Fibroblast of skin of left biceps (primary cell): ENCODE measurements at regions not wholly inside any gene's neighbourhood (a gene's known extent, or its start where the extent isn't known, plus 50 kb on each side); places are given as distances from the start of the nearest gene placed in this dataset.
"Not testable (repeated sequence)": the region's sequence is repeated elsewhere in the genome, so short reads cannot be mapped to it uniquely, and the experiment has no call there.

Experiments used
- DNase-seq, 2 experiments: peaks; one replicate each; pipeline ENCODE4 v3.0.0-alpha.2; 2013; ENCODE audit warnings: low read depth in 2 of 2

DNA sequence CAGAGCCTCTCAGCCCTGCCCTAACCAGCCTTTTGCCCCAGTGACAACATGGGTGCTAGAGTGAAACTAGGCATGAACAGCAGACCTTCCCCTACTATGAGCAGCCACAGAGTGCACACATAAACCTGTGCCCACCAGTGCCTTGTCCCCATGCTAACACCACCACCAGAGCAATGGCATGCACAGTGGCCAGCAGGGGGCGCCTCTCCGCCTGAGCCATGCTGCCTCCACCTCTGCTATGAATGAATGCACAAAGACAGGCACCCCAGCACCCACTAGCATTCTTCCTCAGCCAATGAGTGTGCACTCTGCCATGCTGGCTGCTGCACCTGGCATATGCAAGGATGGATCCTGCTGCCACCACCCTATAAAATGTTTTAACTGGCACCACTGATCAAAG, 286.9 kb upstream of the FGF16 start:
- no peak for DNase-seq

GRCh38 chrX:77162777-77163176, 284.4 kb upstream of the FGF16 start:
- DNase-seq, result no peak

DNA sequence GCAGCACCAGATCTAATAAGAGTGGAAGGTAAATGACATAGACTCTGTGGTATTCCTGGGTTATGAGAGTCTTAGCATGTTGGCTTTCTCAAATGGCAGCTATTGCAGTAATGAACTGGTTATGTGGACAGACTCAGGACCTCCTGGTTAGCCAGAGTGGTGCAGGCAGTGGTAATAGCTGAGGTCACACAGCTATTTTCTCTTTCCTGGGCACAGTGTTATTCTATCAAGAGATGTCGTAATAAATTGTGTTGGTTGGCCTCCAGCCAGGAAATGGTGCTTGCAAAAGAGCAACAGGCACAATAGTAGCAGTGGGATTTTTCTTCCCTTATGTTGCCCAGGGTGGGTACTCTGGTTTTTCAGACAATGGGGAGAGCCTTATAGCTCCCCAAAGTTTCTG, 279.2 kb upstream of the FGF16 start:
- DNase-seq, result no peak

DNA sequence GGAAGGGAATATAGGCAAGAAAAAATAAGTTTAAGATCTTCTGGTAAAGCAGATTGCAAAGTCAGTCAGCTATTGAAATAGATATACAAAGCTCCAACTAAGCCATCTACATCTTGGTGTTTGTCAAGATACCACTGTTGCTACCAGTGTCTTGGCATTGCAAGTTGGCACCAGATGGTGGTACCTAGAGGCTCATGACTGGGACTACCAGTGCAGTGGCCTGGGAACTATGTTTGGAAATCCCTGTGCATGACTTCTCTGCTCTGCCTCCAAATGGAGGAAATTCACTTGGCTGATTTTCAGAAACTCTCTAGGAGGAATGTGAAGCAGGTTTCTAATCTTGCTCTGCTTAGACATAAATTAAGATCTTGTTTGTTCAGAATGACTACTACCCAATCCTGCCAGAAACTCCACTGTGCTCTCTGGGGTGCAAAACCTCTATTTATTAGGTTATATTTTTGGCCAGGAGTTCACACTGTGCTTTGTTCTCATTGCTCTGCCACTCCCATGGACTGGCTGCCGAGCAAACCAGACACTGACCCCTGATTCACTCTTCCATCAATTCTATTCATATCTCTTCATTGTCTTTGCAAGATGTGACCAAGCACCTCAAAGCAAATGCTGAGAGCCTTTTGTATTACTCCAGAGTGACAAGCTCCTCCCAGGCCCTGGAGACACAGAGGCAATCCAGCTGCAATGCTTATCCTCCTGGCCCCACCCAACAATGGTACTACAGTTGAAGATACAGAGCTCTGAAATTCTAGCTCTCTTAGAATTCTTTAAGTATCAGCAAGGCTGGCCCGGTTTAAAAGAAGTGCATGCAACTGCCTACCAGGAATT, 272.3 kb upstream of the FGF16 start:
- no peak for DNase-seq

DNA sequence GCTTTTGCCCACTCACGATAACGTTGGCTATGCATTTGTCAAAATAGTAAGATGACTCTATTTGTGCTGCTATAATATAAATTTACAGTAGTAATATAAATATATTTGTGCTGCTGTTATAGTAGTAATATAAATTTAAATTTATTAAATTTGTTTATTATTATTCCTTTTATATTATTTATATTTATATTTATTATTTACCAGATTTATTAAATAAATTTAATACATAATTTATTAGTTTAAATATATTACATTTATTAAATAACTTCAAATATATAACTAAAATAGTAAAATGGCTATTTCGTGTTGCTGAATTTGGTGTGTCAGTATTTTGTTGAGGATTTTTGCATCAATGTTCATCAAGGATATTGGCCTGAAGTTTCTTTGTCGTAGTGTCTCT, 246.5 kb upstream of the FGF16 start:
- DNase-seq, result no peak

DNA sequence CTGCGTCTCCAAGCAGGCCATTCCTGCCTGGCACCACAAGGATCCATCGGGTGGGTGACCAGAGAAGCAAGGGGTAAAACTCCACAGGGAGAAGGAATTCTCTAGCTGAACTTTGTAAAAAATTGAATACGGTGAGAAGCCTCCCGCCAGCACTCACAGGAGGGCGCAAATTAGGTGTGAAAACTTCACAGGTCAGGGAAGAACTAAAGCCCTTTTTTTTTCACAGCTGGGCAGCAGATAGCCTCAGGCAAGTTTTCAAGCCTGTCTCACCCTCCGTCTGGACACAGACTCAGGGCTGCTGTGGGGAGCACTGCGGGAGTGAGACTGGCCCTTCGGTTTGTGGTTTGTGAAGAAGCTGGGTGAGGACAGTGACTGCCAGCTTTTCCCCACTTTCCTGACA, 224.1 kb upstream of the FGF16 start:
- DNase-seq, result no peak

DNA sequence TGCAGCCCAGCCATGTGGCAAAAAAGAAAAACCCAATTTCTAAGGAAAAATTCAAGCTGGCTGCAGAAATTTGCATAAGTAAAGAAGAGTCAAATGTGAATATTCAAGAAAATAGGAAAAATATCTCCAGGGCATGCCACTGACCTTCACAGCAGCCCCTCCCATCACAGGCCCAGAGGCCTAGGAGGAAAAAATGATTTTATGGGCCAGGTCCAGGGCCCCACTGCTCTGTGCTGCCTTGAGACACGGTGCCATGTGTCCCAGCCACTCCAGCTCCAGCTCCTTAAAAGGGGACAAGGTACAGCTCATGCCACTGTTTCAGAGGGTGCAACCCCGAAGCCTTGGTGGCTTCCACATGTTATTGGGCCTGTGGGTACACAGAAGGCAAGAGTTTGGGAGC, 182.7 kb upstream of the FGF16 start:
- no peak for DNase-seq

DNA sequence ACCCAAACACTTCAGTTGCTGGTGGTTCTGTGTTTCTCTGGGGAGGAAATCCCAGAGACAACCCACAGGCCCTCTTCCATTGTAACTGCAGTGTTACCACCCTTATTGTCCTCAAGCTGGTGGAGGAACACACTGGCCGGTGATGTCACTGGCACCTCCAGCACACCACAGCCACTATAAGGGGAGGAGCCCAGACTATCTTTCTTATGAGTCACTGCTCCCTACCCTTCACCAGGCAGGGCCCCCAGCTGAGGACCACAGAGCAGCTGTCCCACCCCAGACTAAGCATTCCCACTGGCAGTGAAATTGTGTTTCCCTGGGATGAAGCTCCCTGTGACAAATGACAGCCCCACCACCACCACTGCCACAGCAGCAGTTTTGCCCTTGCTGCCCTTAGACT, 171.8 kb upstream of the FGF16 start:
- no peak for DNase-seq

DNA sequence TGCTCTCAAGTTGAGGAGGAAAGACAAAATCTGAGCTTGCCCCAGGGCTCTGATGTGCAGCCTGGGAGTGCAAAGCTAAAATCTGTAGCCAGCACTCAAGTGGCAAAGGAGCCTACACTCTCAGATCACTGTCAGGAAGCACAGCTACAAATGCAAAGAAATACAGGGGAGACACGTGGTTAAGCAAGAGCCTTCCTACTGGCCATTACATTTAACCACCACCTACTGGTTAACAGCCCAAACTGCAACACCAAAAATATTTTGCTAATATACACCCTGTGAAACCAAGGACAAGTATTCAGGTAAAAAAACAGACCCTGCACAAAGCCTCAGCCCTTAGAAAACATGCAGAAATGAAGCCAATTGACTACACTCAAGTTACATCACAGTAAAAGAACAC, 170.4 kb upstream of the FGF16 start:
- no peak for DNase-seq

DNA sequence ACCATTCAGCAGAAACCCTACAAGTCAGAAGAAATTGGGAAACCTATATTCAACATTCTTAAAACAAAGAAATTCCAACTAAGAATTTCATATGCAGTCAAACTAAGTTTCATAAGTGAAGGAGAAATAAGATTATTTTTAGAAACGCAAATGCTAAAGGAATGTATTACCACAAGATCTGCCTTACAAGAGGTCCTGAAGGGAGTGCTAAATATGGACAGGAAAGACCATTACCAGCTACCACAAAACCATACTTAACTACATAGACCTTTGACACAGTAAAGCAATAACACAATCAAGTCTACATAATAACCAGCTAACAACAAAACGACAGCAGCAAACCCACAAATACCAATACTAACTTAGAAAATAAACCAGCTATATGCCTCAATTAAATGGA, 169.3 kb upstream of the FGF16 start:
- DNase-seq, result no peak

DNA sequence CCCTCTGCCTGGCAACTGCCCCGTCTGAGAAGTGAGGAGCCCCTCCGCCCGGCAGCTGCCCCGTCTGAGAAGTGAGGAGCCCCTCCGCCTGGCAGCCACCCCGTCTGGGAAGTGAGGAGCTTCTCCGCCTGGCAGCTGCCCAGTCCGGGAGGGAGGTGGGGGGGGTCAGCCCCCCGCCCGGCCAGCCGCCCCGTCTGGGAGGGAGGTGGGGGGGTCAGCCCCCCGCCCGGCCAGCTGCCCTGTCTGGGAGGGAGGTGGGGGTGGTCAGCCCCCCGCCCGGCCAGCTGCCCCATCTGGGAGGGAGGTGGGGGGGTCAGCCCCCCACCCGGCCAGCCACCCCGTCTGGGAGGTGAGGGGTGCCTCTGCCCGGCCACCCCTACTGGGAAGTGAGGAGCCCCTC, 167.8 kb upstream of the FGF16 start:
- DNase-seq, result not testable (repeated sequence)

- no peak for DNase-seq
These were observed 153.7 kb upstream of the FGF16 start for GRCh38 chrX:77293331-77293995.

GRCh38 chrX:77298296-77298695, 148.9 kb upstream of the FGF16 start:
- no peak for DNase-seq

GRCh38 chrX:77298790-77299189, 148.4 kb upstream of the FGF16 start:
- DNase-seq, result no peak

GRCh38 chrX:77299549-77299948, 147.6 kb upstream of the FGF16 start:
- no peak for DNase-seq

GRCh38 chrX:77342004-77342403, 105.2 kb upstream of the FGF16 start:
- no peak for DNase-seq

GRCh38 chrX:77346859-77347258, 100.3 kb upstream of the FGF16 start:
- no peak for DNase-seq

DNA sequence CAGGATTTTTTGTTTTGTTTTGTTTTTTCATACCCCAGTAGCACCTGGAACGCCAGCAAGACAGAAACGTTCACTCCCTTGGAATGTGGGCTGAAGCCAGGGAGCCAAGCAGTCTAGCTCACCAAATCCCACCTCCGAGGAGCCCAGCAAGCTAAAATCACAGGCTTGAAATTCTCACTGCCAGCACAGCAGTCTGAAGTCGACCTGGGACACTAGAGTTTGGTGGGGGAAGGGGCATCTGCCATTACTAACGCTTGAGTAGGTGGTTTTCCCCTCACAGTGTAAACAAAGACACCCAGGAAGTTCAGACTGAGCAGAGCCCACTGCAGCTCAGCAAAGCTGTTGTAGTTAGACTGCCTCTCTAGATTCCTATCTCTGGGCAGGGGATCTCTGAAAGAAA, 99.6 kb upstream of the FGF16 start:
- DNase-seq, result no peak

DNA sequence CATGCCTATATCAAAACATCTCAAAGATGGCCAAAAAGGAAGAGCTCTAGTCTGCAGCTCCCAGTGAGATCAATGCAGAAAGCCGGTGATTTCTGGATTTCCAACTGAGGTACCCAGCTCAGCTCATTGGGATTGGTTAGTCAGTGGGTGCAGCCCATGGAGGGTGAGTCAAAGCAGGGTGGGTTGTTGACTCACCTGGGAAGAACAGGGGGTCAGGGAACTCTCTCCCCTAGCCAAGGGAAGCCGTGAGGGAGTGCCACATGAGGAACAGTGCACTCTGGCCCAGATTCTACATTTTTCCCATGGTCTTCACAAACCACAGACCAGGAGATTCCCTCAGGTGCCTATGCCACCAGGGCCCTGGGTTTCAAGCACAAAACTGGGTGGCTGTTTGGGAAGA, 57.3 kb upstream of the FGF16 start:
- no peak for DNase-seq

DNA sequence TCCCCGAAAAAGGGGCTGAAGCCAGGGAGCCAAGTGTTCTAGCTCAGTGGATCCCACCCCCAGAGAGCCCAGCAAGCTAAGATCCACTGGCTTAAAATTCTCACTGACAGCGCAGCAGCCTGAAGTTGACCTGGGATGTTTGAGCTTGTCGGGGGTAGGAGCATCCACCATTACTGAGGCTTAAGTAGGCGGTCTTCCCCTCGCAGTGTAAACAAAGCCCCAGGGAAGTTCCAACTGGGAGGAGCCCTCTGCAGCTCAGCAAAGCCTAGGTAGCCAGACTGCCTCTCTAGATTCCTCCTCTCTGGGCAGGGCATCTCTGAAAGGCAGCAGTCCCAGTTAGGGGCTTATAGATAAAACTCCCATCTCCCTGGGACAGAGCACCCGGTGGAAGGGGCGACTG, 56.8 kb upstream of the FGF16 start:
- not testable (repeated sequence) for DNase-seq

DNA sequence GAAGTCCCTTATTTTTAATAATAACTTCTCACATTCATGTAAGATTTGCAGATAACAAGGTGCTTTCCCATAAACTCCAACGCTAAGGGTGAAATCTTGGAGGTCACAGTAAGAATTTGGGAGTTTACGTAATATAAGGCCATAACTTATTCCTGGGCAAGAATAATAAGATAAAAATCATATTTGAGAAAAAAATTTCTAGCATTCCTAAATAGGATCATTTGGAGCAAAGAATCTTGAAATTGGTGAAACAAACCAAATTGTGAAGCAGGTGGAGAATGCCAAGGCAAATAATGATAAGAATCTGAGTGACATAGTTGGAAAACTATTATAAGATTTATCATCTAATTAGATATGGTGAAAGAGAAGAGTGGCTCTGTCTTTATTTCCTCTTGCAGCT, 50.4 kb upstream of the FGF16 start:
- no peak for DNase-seq
